ENCODE measurements at regions not wholly inside any gene's neighbourhood (a gene's known extent, or its start where the extent isn't known, plus 50 kb on each side); places are given as distances from the start of the nearest gene placed in this dataset.

GRCh38 chr2:146624430-146625160 is 1220.2 kb upstream of the ACVR2A start:
- TF ChIP-seq CTCF (tag by site-specific recombination; IDR thresholded peaks at IDR 0.05) (no peak), ZNF639 (tag by site-specific recombination; IDR thresholded peaks at IDR 0.05) (no peak), REPIN1 (tag by site-specific recombination; IDR thresholded peaks at IDR 0.05; ENCODE audit: low read depth) (no peak), SCRT1 (tag by site-specific recombination; IDR thresholded peaks at IDR 0.05; ENCODE audit: borderline replicate concordance) (no peak), KLF1 (tag by site-specific recombination; IDR thresholded peaks at IDR 0.05) (no peak), ZNF501 (tag by site-specific recombination; IDR thresholded peaks at IDR 0.05) (no peak), ZNF449 (tag by site-specific recombination; IDR thresholded peaks at IDR 0.05) (no peak), ZNF518A (tag by site-specific recombination; conservative IDR thresholded peaks at IDR 0.05; ENCODE audit: low read depth) (no peak), ZNF10 (tag by site-specific recombination; IDR thresholded peaks at IDR 0.05) (no peak), ZBTB7A (tag by site-specific recombination; IDR thresholded peaks at IDR 0.05; ENCODE audit: low read depth) (no peak)

Measured in HEK293 (cell line).